Right lobe of liver (tissue), 6 donors: ENCODE measurements at regions not wholly inside any gene's neighbourhood (a gene's known extent, or its start where the extent isn't known, plus 50 kb on each side); places are given as distances from the start of the nearest gene placed in this dataset.

Experiments
- ATAC-seq, 4 donors: fragments of 200-7000 bp; cut with Tn5 transposase; one replicate each; pipeline ENCODE4 v1.9.1; 2020; ENCODE audit warnings: mild to moderate bottlenecking in 4 of 4, moderate library complexity in 4 of 4
- DNase-seq, 3 donors: peaks; one replicate each; pipeline ENCODE4 v3.0.0-alpha.2; 2020
- H3K27ac ChIP-seq, 3 donors: fragments of 200-600 bp; one replicate each; pipeline ENCODE4 v1.8.0; 2022
- H3K27me3 ChIP-seq, 2 donors: fragments of 200-600 bp; one replicate each; pipeline ENCODE4 v1.8.0; 2022
- H3K36me3 ChIP-seq, 4 donors: fragments of 200-600 bp; sonication (generic) in 1 of 4; one replicate each; pipeline versions ENCODE4 v1.5.1 to v1.8.0; 2017 to 2022; ENCODE audit warnings: control low read depth in 1 of 4
- H3K4me1 ChIP-seq, 4 donors: fragments of 200-600 bp; sonication (generic) in 1 of 4; one replicate each; pipeline versions ENCODE4 v1.5.1 to v1.8.0; 2017 to 2022; ENCODE audit warnings: control low read depth in 1 of 4
- H3K4me3 ChIP-seq, 3 donors: fragments of 200-600 bp; one replicate each; pipeline ENCODE4 v1.8.0; 2022
- H3K9me3 ChIP-seq, 4 donors: fragments of 200-600 bp; sonication (generic) in 1 of 4; one replicate each; pipeline versions ENCODE4 v1.5.1 to v1.8.0; 2017 to 2022; ENCODE audit warnings: control low read depth in 1 of 4
- CTCF ChIP-seq, 4 donors: fragments of 200-600 bp in 3 of 4; fragments of 450-650 bp in 1 of 4; IDR thresholded peaks; one replicate each; pipeline versions ENCODE4 v1.5.1 to v1.8.0; 2016 to 2022; ENCODE audit warnings: antibody characterized with exemption in 4 of 4, mild to moderate bottlenecking in 2 of 4
- POLR2A ChIP-seq: fragments of 450-650 bp; IDR thresholded peaks from one replicate; pipeline ENCODE4 v1.6.1; 2017; ENCODE audit warnings: antibody characterized with exemption, mild to moderate bottlenecking
- WGBS: methylation state at CpG from one replicate; pipeline ENCODE4 v1.1.6; 2018; ENCODE audit warnings: low coverage, low lambda C conversion rate; ENCODE audit not compliant: insufficient coverage; ENCODE audit errors: missing lambda C conversion rate; 5-methylcytosine and 5-hydroxymethylcytosine counted together
- intact Hi-C, 2 donors: fragments of 100-400 bp; cut with DNase I; formaldehyde crosslinking; loops; one replicate each; pipeline versions ENCODE4 v1.11.2 to v1.14.1; 2022
- donor health status: DM: no; HTN: yes; CAD: no.
- donor health status: DM: no; HTN: no; CAD: no.
- donor health status: DM: no; HTN: no; CAD: no.
- donor health status: DM: no; HTN: yes; CAD: no.
- donor health status: DM: no; HTN: yes; CAD: no.

- no peak overlapping the region for H3K4me3 ChIP-seq
- intact Hi-C loops = no loop called here
- no peaks in the 10 kb centered on the region for H3K27me3 ChIP-seq
- no peak overlapping the region for H3K27ac ChIP-seq
- ATAC-seq (no peak), DNase-seq (no peak)
- H3K36me3 ChIP-seq = no peaks in the 10 kb centered on the region
- H3K9me3 ChIP-seq = no peaks in the 10 kb centered on the region
- 42% methylated on average over 3 of the region's 3 CpGs for WGBS
- no peaks in the 10 kb centered on the region for H3K4me1 ChIP-seq
- TF ChIP-seq POLR2A = no peak
- TF ChIP-seq CTCF (IDR thresholded peaks at IDR 0.05) = no peak
Observed at GRCh38 chr13:64090311-64090710, 2674.7 kb upstream of the PCDH20 start.

- TF ChIP-seq CTCF (IDR thresholded peaks at IDR 0.05) (no peak), POLR2A (no peak)
- H3K4me3 ChIP-seq = no peak overlapping the region
- DNase-seq (no peak), ATAC-seq (no peak)
- H3K9me3 ChIP-seq = no peaks in the 10 kb centered on the region
- H3K27me3 ChIP-seq = no peaks in the 10 kb centered on the region
- no peak overlapping the region for H3K27ac ChIP-seq
- H3K4me1 ChIP-seq = no peaks in the 10 kb centered on the region
- WGBS = 65% methylated on average over 2 of the region's 2 CpGs
- intact Hi-C loops = no loop called here
- H3K36me3 ChIP-seq = no peaks in the 10 kb centered on the region
Observed at GRCh38 chr13:64088491-64088890, 2672.8 kb upstream of the PCDH20 start.

GRCh38 chr13:64087624-64088023, 2672.0 kb upstream of the PCDH20 start:
- Histone ChIP-seq H3K4me3 (no peak overlapping the region), H3K36me3 (no peaks in the 10 kb centered on the region), H3K27ac (no peak overlapping the region), H3K4me1 (no peaks in the 10 kb centered on the region), H3K9me3 (no peaks in the 10 kb centered on the region), H3K27me3 (no peaks in the 10 kb centered on the region)
- WGBS = 31% methylated on average over 1 of the region's 1 CpG
- intact Hi-C loops = no loop called here
- DNase-seq (no peak), ATAC-seq (no peak)
- no peak for TF ChIP-seq CTCF (IDR thresholded peaks at IDR 0.05)
- TF ChIP-seq POLR2A = no peak

GRCh38 chr13:64083811-64084210, 2668.2 kb upstream of the PCDH20 start:
- Histone ChIP-seq H3K4me3 (no peak overlapping the region), H3K9me3 (no peaks in the 10 kb centered on the region), H3K27ac (no peak overlapping the region), H3K4me1 (no peaks in the 10 kb centered on the region), H3K27me3 (no peaks in the 10 kb centered on the region), H3K36me3 (no peaks in the 10 kb centered on the region)
- ATAC-seq (no peak), DNase-seq (no peak)
- TF ChIP-seq POLR2A (no peak), CTCF (IDR thresholded peaks at IDR 0.05) (no peak)
- WGBS = 33% methylated on average over 1 of the region's 1 CpG
- intact Hi-C loops = no loop called here

- Histone ChIP-seq H3K4me1 (no peaks in the 10 kb centered on the region), H3K27ac (no peak overlapping the region), H3K36me3 (no peaks in the 10 kb centered on the region), H3K4me3 (no peak overlapping the region), H3K27me3 (no peaks in the 10 kb centered on the region), H3K9me3 (no peaks in the 10 kb centered on the region)
- ATAC-seq = no peak
- WGBS = 50% methylated on average over 1 of the region's 1 CpG
- DNase-seq = no peak
- no peak for TF ChIP-seq POLR2A
- TF ChIP-seq CTCF (IDR thresholded peaks at IDR 0.05) = no peak
- intact Hi-C loops = no loop called here
Observed at GRCh38 chr13:64083396-64083795, 2667.7 kb upstream of the PCDH20 start.
